NCI-H2107 treated with DMSO at 0.1 percent for 48 hours (cell line): ENCODE measurements at regions not wholly inside any gene's neighbourhood (a gene's known extent, or its start where the extent isn't known, plus 50 kb on each side); places are given as distances from the start of the nearest gene placed in this dataset.

Experiments used
- DNase-seq: peaks from one replicate; lab custom pipeline; 2025; ENCODE audit not compliant: unreplicated experiment; lab: John Stamatoyannopoulos, UW

GRCh38 chr21:39105836-39106235 lies 77.4 kb downstream of the PSMG1 start:
- DNase-seq, result no peak

DNA sequence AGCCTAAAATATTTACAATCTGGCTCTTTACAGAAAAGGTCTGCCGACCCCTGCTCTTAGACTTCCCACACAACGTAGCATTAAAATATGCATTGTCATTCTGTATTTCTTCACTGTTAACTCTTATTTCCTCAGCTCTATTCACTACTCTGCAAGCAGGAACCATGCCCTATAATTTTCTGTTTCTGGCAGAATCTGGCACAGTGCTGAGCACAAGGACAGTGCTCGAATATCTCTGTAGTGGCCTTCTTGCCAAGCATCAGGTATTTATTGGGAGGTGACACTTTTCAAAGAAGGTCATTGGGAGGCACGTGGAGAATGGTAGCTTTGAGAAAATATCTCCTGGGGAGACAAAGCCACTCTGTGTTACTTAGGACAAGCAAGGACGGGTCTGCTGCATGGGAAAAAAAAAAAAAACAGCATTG lies 77.9 kb downstream of the PSMG1 start:
- DNase-seq, result no peak

DNA sequence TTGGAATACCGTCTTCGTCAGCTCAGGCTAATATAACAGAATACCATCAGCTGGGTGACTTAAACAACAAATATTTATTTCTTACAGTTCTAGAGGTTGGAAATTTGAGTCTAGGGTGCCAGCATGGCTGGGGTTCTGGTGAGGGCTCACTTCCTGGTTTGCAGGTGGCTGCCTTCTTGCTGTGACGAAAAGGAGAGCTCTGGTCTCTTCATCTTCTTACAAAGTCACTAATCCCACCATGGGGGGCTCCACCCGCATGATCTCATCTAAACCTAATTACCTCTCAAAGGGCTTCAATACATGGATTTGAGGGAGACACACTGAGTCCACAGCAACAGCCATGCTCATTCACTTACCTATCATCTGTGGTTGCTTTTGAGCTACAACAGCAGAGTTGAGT lies 78.3 kb downstream of the PSMG1 start:
- no peak for DNase-seq

GRCh38 chr21:39103689-39104088 lies 79.6 kb downstream of the PSMG1 start:
- no peak for DNase-seq

GRCh38 chr21:39099859-39100258 lies 83.4 kb downstream of the PSMG1 start:
- DNase-seq, result no peak

GRCh38 chr21:39098696-39099200 lies 84.5 kb downstream of the PSMG1 start:
- DNase-seq, result no peak

GRCh38 chr21:39097981-39098380 lies 85.3 kb downstream of the PSMG1 start:
- DNase-seq, result no peak

- no peak for DNase-seq
Observed at GRCh38 chr21:39097335-39097861, 85.9 kb downstream of the PSMG1 start.

DNA sequence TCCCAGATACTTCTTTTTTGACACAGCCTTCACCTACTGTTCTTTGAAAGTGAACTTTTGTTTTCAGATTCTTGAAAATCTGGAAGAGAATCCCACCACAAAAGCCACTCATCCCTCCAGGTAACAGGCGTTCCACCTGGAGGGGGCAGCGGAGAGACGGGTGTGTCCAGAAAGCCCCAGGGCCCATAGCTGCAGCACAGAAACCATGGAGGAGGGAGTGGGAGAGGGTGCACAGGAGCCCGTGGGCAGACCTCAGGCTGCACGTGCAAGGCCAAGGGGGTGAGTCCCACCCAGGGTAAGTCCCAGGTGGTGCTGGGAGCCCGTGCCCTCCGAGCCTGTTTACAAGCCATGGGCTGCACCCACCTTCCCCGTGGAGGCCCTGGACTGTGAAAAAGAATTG lies 86.5 kb downstream of the PSMG1 start:
- DNase-seq, result no peak

DNA sequence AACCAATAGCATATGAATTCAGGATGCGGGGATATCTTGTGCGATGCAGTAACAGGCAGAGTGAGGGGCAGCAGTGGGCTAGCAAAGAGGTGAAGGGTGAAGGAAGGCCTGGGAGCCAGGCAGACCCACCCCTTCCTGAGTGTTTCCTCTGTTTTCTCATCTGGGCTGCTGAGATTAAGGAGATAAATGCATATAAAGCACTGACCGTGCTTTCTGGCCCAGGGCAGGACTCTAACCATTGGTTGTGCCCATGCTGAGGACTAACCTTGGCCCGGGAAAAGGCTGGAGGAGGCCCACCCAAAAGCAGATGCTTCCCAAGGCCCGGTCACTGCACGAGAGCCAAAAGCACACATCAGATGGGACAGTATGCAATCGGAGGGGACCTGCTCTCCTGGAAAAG lies 87.6 kb downstream of the PSMG1 start:
- DNase-seq, result no peak

DNA sequence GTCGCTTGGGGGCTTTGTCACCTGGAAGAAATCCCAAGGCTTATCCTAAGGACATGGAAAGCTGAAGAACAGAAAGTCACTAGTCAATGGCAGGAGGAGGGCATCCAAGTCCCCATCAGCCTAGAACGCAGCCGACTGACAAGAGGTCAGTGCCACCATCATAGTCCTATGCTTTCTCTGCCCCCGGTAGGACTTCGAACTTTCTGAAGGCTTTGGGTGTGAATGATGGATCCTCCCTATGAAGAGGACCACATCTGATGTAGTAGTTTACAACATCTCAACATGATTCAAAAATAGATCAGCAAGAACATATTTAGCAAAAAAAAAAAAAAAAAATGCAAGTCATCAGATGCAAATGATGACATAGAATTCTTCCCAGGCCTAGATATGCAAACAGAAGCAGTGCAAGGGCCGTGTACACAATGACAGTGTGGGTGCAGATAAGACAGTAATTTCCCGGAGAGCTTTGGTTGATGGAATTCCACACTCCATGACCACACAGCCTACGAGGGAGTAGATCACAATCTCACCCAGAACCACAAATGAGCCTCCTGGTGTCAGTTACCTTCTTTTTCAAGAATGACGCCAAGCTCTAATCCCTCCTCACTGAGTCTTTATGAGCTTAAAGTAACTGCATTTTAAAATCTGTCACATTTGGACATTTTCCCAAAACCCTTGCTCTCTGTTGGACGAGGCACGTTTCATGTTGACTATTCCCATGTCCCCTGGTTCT lies 88.2 kb downstream of the PSMG1 start:
- no peak for DNase-seq

DNA sequence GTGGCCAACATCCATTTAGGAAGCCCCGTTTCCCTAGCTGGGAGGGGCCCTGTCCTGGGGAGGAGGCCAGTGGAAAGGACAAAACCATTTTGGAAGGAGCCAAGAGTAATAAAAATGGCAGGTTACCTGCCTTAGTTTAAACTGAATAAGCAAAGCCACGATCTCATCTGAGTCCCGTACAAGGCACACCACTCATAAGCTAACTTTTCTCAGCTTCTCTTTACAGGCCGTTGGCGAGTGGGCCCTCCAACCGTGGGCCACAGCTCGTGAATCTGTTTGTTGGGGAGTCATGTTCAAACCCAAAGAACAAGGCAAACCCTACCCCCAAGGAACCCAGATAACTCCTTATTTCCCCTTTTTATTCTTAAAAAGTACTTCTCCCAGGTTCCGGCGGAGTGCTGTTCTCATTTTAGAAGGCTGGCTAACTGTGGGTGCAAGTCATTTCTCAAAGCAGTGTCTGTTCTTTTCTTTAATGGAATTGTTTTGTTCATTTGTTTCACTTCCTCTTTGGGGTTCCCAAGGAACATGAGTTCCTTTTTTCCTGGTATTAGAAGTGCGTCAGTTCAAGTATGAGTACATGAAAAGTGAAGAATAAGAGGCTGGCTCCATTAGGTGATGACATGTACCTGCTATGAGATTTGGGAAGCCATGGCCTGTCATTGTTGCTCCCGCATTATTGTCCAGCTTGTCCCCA lies 89.0 kb downstream of the PSMG1 start:
- no peak for DNase-seq

DNA sequence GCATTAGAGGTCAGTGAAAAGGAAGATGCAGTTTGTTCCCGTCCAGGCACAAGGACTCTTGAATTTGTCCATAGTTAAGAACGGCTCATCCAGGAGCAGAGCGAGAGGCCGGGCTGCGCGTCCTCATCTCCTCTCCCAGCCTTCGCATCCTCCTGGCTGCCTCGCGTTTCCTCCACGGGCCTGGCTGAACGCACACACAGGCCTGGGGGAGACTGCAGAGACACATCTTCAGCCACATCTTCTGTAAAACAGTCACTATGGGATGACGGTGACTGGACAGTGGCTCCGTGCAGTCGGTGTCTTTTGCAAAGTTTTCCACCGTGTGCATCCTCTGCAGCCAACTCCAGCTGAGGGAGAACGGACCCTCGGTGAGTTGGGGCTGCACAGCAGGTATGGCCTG lies 89.7 kb downstream of the PSMG1 start:
- no peak for DNase-seq

DNA sequence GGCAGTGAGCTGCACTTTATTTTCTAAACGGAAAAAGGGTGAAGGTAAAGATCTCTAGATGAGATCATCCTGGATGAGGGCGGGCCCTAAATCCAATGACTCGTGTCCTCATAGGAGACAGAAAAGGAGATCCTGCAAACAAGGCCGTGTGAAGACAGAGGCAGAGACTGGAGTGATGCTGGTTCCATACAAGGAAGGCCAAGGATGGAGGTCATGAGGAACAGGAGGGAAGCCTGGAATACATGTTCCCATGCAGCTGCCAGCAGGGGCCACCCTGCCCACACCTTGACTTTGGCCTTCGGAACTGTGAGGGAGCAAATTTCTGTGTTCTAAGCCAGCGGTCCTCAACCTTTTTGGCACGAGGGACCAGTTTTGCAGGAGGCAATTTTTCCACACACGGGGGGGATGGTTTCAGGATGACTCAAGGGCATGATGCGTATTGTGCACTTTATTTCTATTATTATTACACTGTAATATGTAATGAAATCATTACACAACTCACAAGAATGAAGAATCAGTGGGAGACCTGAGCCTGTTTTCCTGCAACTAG lies 94.3 kb downstream of the PSMG1 start:
- DNase-seq, result no peak

- DNase-seq, result no peak
Observed at GRCh38 chr21:39088031-39088370, 95.2 kb downstream of the PSMG1 start.

DNA sequence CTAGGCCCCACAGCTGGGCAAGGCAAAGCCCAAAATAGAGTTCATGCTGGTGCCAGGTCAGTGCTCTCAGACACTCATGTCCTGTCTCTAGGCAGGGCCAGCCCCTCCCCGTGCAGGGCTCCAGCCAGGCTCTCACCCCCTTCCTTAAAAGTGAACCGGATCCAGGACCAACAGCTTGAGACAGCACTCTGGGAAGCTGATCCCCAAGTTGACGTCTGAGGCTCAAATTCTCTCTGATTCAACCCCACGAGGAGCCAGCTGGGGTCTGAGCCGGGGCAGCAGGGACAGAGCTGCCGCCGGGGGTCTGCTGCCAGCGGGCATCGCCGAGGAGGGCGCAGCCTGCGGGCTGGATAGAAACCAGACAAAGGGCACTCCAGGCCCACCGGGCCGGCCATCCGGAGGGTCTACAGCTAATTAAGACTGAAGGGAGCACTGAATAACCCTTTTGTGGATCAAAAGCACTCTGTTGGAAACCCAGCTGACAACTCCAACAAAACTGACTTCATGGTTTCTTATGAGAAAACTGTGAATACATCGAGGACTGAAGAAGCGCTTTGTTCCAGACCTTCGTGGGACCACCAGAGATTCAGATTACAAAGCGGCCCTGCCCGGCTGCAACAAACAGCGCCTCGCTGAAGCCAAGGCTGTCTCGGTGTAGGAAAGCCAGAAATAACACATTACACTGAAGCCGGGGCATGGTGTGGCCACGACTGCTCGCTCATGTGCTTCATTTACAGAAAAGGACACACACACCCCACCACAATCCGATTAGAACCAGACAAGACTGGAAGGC lies 95.8 kb downstream of the PSMG1 start:
- DNase-seq, result no peak

DNA sequence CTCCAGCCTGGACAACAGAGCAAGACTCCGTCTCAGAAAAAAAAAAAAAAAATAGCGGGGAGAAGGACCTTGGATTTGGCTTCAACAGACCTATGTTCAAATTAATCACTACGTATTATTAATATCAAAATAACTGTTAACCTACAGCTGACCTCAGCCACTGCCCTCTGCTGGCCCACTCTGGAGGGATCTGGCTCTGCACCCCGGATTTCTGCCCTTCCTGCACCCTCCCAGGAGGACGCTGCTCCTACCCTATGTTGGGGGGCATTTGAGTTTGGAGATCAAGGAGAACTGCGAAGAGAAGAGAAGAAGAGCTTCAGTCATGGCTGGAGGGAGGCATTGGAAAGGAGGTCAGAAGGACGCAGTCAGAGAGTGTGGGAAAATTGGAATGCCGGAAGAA lies 96.7 kb downstream of the PSMG1 start:
- no peak for DNase-seq

GRCh38 chr21:39085843-39086405 lies 97.3 kb downstream of the PSMG1 start:
- no peak for DNase-seq

DNA sequence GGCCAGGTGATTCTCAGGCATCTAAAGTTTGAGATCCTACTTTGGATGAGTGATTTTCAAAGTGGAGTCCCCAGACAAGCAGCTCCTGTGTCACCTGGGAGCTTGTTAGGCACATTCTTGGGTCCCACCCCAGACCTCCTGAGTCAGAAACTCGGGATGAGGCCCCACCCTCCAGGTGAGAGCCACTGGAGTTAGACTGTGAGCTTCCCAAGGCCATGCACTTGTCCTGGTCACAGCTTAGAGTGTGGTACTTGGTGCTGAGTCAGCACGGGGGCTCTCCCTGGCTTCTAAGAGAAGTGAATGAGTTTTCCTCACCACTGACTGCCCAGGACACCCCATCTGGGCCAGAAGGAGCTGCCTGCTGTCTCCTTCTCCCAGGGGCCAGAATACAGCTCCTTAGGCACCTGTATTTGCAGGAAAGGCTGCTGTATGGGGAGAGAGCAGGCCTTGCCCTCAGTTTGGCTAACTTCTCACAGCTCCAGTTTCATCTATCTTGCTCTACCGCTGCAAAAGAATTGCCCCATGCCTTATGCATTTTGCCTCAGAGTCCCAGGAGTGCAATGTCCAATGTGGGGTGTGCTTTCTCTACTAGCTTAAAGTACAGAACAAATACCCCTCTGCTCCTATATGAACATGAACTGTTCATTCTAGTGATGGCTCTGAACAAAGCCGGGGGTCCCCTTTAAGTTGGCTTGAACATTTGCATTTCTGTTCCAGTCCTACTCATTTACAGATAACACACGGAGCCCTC lies 98.1 kb downstream of the PSMG1 start:
- no peak for DNase-seq

DNA sequence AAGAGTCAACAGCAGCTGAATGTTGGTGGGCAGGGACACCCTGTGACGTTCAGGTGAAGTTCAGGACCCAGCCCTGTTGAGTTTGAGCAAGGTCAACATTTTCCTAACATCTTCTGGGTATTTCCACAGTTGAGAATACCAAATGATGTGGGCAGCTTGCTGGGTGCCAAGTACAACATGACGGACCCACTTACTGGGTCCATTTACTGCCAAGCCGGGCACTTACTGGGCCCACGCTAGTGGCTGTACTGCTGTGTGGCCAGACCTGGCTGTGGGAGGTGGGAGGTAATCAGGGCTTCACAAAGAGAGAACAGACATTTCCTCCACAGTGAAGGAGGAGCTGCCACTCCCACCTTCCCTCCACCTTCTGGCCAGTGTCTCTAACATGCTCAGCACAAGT lies 99.2 kb downstream of the PSMG1 start:
- DNase-seq, result no peak
